ENCODE measurements at regions not wholly inside any gene's neighbourhood (a gene's known extent, or its start where the extent isn't known, plus 50 kb on each side); places are given as distances from the start of the nearest gene placed in this dataset.

GRCh38 chr14:56390859-56391258, 188.7 kb upstream of the TMEM260 start:
- H3K9me3 Mint-ChIP-seq = peaks cover 3% of the 10 kb centered on the region
- DNase-seq (no peak), ATAC-seq (ENCODE audit: poor library complexity) (no peak)
- H3K36me3 Mint-ChIP-seq (ENCODE audit: low read depth) = peaks cover 6% of the 10 kb centered on the region
- POLR2A ChIA-PET = interaction anchor here (0.6 kb wide), 1 partner anchor 124 kb away, joined by 4 read pairs; no protein-coding TSS in a partner anchor
- H3K36me3 ChIP-seq (ENCODE audit: insufficient read depth, low read length) = no peaks in the 10 kb centered on the region
- no peak overlapping the region for H3K27ac Mint-ChIP-seq
- H3K27me3 ChIP-seq (ENCODE audit: control insufficient read depth in 1 of 2, insufficient read depth in 2 of 2, low read length in 2 of 2) = peaks cover 2 to 3% of the 10 kb centered on the region in 2 experiments
- H3K4me1 Mint-ChIP-seq (ENCODE audit: low read depth) = no peaks in the 10 kb centered on the region
- no peak overlapping the region for H3K4me3 Mint-ChIP-seq
- peaks cover 13% of the 10 kb centered on the region for H3K27me3 Mint-ChIP-seq
- peaks cover 3 to 8% of the 10 kb centered on the region in 2 experiments for H3K9me3 ChIP-seq (ENCODE audit: control insufficient read depth in 1 of 2, insufficient read depth in 1 of 2, low read length in 2 of 2)
- H3K4me3 ChIP-seq (ENCODE audit: low read length) = no peak overlapping the region
- no peak for TF ChIP-seq CTCF (IDR thresholded peaks at IDR 0.05)
- CTCF ChIA-PET = no interaction called here
- no peaks in the 10 kb centered on the region for H3K4me1 ChIP-seq (ENCODE audit: insufficient read depth, low read length)
- no peak overlapping the region for H3K27ac ChIP-seq (ENCODE audit: low read depth in 1 of 2, low read length in 2 of 2)
- intact Hi-C loops (cut with DNase I, micrococcal nuclease) = no loop called here

GRCh38 chr14:56394826-56395530, 184.6 kb upstream of the TMEM260 start:
- intact Hi-C loops (cut with DNase I, micrococcal nuclease) = no loop called here
- no peaks in the 10 kb centered on the region for H3K4me1 ChIP-seq (ENCODE audit: insufficient read depth, low read length)
- H3K27ac ChIP-seq (ENCODE audit: low read depth in 1 of 2, low read length in 2 of 2) = no peak overlapping the region
- DNase-seq (no peak), ATAC-seq (ENCODE audit: poor library complexity) (no peak)
- H3K36me3 Mint-ChIP-seq (ENCODE audit: low read depth) = no peaks in the 10 kb centered on the region
- no peaks in the 10 kb centered on the region for H3K9me3 ChIP-seq (ENCODE audit: control insufficient read depth in 1 of 2, insufficient read depth in 1 of 2, low read length in 2 of 2)
- H3K27me3 Mint-ChIP-seq = peaks cover 6% of the 10 kb centered on the region
- no peak overlapping the region for H3K4me3 Mint-ChIP-seq
- no peaks in the 10 kb centered on the region for H3K9me3 Mint-ChIP-seq
- peaks cover 2 to 3% of the 10 kb centered on the region in 2 experiments for H3K27me3 ChIP-seq (ENCODE audit: control insufficient read depth in 1 of 2, insufficient read depth in 2 of 2, low read length in 2 of 2)
- POLR2A ChIA-PET = no interaction called here
- no peaks in the 10 kb centered on the region for H3K4me1 Mint-ChIP-seq (ENCODE audit: low read depth)
- H3K27ac Mint-ChIP-seq = no peak overlapping the region
- no peak for TF ChIP-seq CTCF (IDR thresholded peaks at IDR 0.05)
- CTCF ChIA-PET = no interaction called here
- H3K4me3 ChIP-seq (ENCODE audit: low read length) = no peak overlapping the region
- no peaks in the 10 kb centered on the region for H3K36me3 ChIP-seq (ENCODE audit: insufficient read depth, low read length)

- Mint-ChIP-seq H3K9me3 (no peaks in the 10 kb centered on the region), H3K4me1 (ENCODE audit: low read depth) (no peaks in the 10 kb centered on the region), H3K4me3 (no peak overlapping the region), H3K27me3 (no peaks in the 10 kb centered on the region), H3K36me3 (ENCODE audit: low read depth) (no peaks in the 10 kb centered on the region), H3K27ac (no peak overlapping the region)
- H3K36me3 ChIP-seq (ENCODE audit: insufficient read depth, low read length) = no peaks in the 10 kb centered on the region
- no peaks in the 10 kb centered on the region for H3K27me3 ChIP-seq (ENCODE audit: control insufficient read depth in 1 of 2, insufficient read depth in 2 of 2, low read length in 2 of 2)
- H3K4me3 ChIP-seq (ENCODE audit: low read length) = no peak overlapping the region
- DNase-seq (no peak), ATAC-seq (ENCODE audit: poor library complexity) (no peak)
- POLR2A ChIA-PET = no interaction called here
- H3K9me3 ChIP-seq (ENCODE audit: control insufficient read depth in 1 of 2, insufficient read depth in 1 of 2, low read length in 2 of 2) = peaks cover 0 to 3% of the 10 kb centered on the region in 2 experiments
- H3K27ac ChIP-seq (ENCODE audit: low read depth in 1 of 2, low read length in 2 of 2) = no peak overlapping the region
- intact Hi-C loops (cut with DNase I, micrococcal nuclease) = no loop called here
- CTCF ChIA-PET = no interaction called here
- TF ChIP-seq CTCF (IDR thresholded peaks at IDR 0.05) = no peak
- H3K4me1 ChIP-seq (ENCODE audit: insufficient read depth, low read length) = no peaks in the 10 kb centered on the region
These were observed 179.3 kb upstream of the TMEM260 start for GRCh38 chr14:56400109-56400825.

All from CD4-positive, alpha-beta T cell (primary cell).